Endothelial cell of umbilical vein (primary cell): ENCODE measurements at regions not wholly inside any gene's neighbourhood (a gene's known extent, or its start where the extent isn't known, plus 50 kb on each side); places are given as distances from the start of the nearest gene placed in this dataset.

Experiments used
- BruUV-seq: library from RNA; stranded (reverse); fragments of 400-500 nt; replicated peaks from 2 replicates; lab custom pipeline; 2021; lab: Mats Ljungman, UMichigan
- CTCF ChIA-PET: fragments of 300-600, 350-600 bp; sonication (Branson Sonifier 250); formaldehyde crosslinking; loops from one replicate; lab custom pipeline; 2021; ENCODE audit warnings: antibody characterized with exemption, inconsistent platforms; lab: Charles Lee
- POLR2A ChIA-PET: fragments of 300-600, 350-600 bp; sonication (Branson Sonifier 250); formaldehyde crosslinking; loops from one replicate; lab custom pipeline; 2021; ENCODE audit warnings: antibody characterized with exemption, inconsistent platforms; lab: Charles Lee
- DNase-seq: peaks from one replicate; pipeline ENCODE4 v3.0.0-alpha.2; 2011; ENCODE audit warnings: low read depth, low spot score
- FAIRE-seq: peaks from 2 replicates; lab custom pipeline; 2011; peaks lifted over from hg19 to GRCh38; lab: Jason Lieb, UNC
- H2AFZ ChIP-seq: 2 replicates; pipeline ENCODE4 v1.6.0; 2012; ENCODE audit warnings: low read depth, low read length, control low read depth, inconsistent platforms
- H3K27ac ChIP-seq: 2 replicates; pipeline ENCODE4 v1.5.1; 2011; ENCODE audit warnings: low read depth, mild to moderate bottlenecking, control low read depth, low read length, moderate library complexity; ENCODE audit not compliant: insufficient read depth
- H3K27me3 ChIP-seq, 2 experiments: 2 replicates each; pipeline versions ENCODE4 v1.6.0 to v1.6.1; 2011; ENCODE audit warnings: low read length in 2 of 2, mixed read lengths in 1 of 2; ENCODE audit not compliant: control insufficient read depth in 2 of 2, insufficient read depth in 2 of 2
- H3K36me3 ChIP-seq, 2 experiments: 2 replicates in 1 of 2; 3 replicates in 1 of 2; pipeline ENCODE4 v1.5.1; 2011; ENCODE audit warnings: low read length in 2 of 2, mild to moderate bottlenecking in 1 of 2, moderate library complexity in 1 of 2; ENCODE audit not compliant: control insufficient read depth in 2 of 2, insufficient read depth in 2 of 2; ENCODE audit errors: extremely low read depth in 1 of 2
- H3K4me1 ChIP-seq: 3 replicates; pipeline ENCODE4 v1.5.1; 2011; ENCODE audit warnings: mild to moderate bottlenecking, low read length; ENCODE audit not compliant: control insufficient read depth, insufficient read depth; ENCODE audit errors: extremely low read depth
- H3K4me2 ChIP-seq: 2 replicates; pipeline ENCODE4 v1.6.1; 2011; ENCODE audit warnings: low read length, control low read depth, mixed read lengths; ENCODE audit not compliant: insufficient read depth
- H3K4me3 ChIP-seq, 3 experiments: fragments of 200-600 bp in 1 of 3; sonication (generic), shearing (Covaris generic) in 1 of 3; replicated peaks in 1 of 3; 2 replicates each; pipeline ENCODE4 v1.5.1; 2011 to 2016; ENCODE audit warnings: control low read depth in 3 of 3, low read length in 3 of 3, mild to moderate bottlenecking in 2 of 3, inconsistent platforms in 1 of 3, low read depth in 1 of 3, moderate library complexity in 1 of 3; ENCODE audit not compliant: insufficient read depth in 1 of 3
- H3K79me2 ChIP-seq: 2 replicates; pipeline ENCODE4 v1.6.0; 2012; ENCODE audit warnings: low read length, inconsistent platforms; ENCODE audit not compliant: control insufficient read depth, insufficient read depth
- H3K9ac ChIP-seq: replicated peaks from 2 replicates; pipeline ENCODE3; 2011; ENCODE audit warnings: low read length, control low read depth; ENCODE audit not compliant: insufficient read depth; ENCODE audit errors: extremely low read depth
- H3K9me1 ChIP-seq: replicated peaks from 3 replicates; pipeline ENCODE4 v1.6.0; 2011; ENCODE audit warnings: mild to moderate bottlenecking, low read length; ENCODE audit not compliant: control insufficient read depth, insufficient read depth; ENCODE audit errors: extremely low read depth
- H3K9me3 ChIP-seq: replicated peaks from 2 replicates; pipeline ENCODE4 v1.5.1; 2012; ENCODE audit warnings: low read length, inconsistent platforms; ENCODE audit not compliant: control insufficient read depth, insufficient read depth
- H4K20me1 ChIP-seq: replicated peaks from 2 replicates; pipeline ENCODE3; 2011; ENCODE audit warnings: mild to moderate bottlenecking, low read length; ENCODE audit not compliant: control insufficient read depth, insufficient read depth; ENCODE audit errors: extremely low read depth
- FOS ChIP-seq: IDR thresholded peaks from 2 replicates; pipeline ENCODE4 v1.6.1; 2011; ENCODE audit warnings: mild to moderate bottlenecking, low read length, moderate library complexity, borderline replicate concordance; ENCODE audit not compliant: insufficient read depth
- GATA2 ChIP-seq: IDR thresholded peaks from 2 replicates; pipeline ENCODE4 v1.7.0; 2011; ENCODE audit warnings: low read depth, mild to moderate bottlenecking, moderate library complexity, mixed read lengths, low read length; ENCODE audit not compliant: insufficient read length, insufficient read depth
- JUN ChIP-seq: IDR thresholded peaks from 2 replicates; pipeline ENCODE4 v1.6.1; 2011; ENCODE audit warnings: borderline replicate concordance, low read depth; ENCODE audit not compliant: insufficient read length, insufficient read depth
- MAX ChIP-seq: IDR thresholded peaks from 2 replicates; pipeline ENCODE4 v1.6.1; 2011; ENCODE audit not compliant: insufficient read depth, insufficient read length
- POLR2AphosphoS5 ChIP-seq: IDR thresholded peaks from 2 replicates; pipeline ENCODE4 v1.6.1; 2012; ENCODE audit warnings: low read depth, mild to moderate bottlenecking, control low read depth, low read length, moderate library complexity; ENCODE audit not compliant: insufficient read depth
- dilution Hi-C: fragments of 300-500 bp; cut with MboI; formaldehyde crosslinking; loops from one replicate; pipeline ENCODE4 v1.15.0; 2019; ENCODE audit warnings: low sequenced_read_pairs; ENCODE audit not compliant: extremely low pct_ligation_motif_present
- intact Hi-C: fragments of 100-400 bp; cut with micrococcal nuclease; formaldehyde crosslinking; loops from one replicate; pipeline ENCODE4 v1.10.0; 2022
- TF ChIP-seq, protein P1 (sequence below), 2 donors: IDR thresholded peaks; 1 replicate in 1 of 2; 2 replicates in 1 of 2; pipeline ENCODE4 v1.5.1; 2011; ENCODE audit warnings: low read length in 2 of 2, mild to moderate bottlenecking in 2 of 2, moderate library complexity in 2 of 2, control low read depth in 1 of 2, inconsistent platforms in 1 of 2, low read depth in 1 of 2; ENCODE audit not compliant: insufficient read depth in 1 of 2; ENCODE audit errors: extremely low read depth in 1 of 2

GRCh38 chr5:175284806-175285205 is 159.2 kb downstream of the DRD1 start:
- DNase-seq = no peak
- TF ChIP-seq MAX (no peak), JUN (no peak), FOS (no peak), GATA2 (no peak), POLR2AphosphoS5 (no peak)
- TF ChIP-seq, protein P1, sequence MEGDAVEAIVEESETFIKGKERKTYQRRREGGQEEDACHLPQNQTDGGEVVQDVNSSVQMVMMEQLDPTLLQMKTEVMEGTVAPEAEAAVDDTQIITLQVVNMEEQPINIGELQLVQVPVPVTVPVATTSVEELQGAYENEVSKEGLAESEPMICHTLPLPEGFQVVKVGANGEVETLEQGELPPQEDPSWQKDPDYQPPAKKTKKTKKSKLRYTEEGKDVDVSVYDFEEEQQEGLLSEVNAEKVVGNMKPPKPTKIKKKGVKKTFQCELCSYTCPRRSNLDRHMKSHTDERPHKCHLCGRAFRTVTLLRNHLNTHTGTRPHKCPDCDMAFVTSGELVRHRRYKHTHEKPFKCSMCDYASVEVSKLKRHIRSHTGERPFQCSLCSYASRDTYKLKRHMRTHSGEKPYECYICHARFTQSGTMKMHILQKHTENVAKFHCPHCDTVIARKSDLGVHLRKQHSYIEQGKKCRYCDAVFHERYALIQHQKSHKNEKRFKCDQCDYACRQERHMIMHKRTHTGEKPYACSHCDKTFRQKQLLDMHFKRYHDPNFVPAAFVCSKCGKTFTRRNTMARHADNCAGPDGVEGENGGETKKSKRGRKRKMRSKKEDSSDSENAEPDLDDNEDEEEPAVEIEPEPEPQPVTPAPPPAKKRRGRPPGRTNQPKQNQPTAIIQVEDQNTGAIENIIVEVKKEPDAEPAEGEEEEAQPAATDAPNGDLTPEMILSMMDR (IDR thresholded peaks at IDR 0.05; ENCODE audit: extremely low read depth in 1 of 2, insufficient read depth in 1 of 2, low read depth in 1 of 2, low read length in 2 of 2) = no peak
- Histone ChIP-seq H3K4me1 (no peaks in the 10 kb centered on the region), H3K79me2 (no peaks in the 10 kb centered on the region), H3K4me2 (no peak overlapping the region), H3K9me1 (no peaks in the 10 kb centered on the region), H3K27me3 (no peaks in the 10 kb centered on the region), H3K9me3 (peaks cover 7% of the 10 kb centered on the region), H4K20me1 (no peaks in the 10 kb centered on the region), H3K36me3 (no peaks in the 10 kb centered on the region), H2AFZ (no peak overlapping the region), H3K9ac (no peak overlapping the region), H3K27ac (no peak overlapping the region), H3K4me3 (no peak overlapping the region)
- FAIRE-seq = no peak
- intact Hi-C loops = no loop called here
- CTCF ChIA-PET = no interaction called here
- dilution Hi-C loops = no loop called here
- POLR2A ChIA-PET = no interaction called here
- BruUV-seq = no TSS peak
